Femur (tissue), 1 donor: ENCODE measurements at regions not wholly inside any gene's neighbourhood (a gene's known extent, or its start where the extent isn't known, plus 50 kb on each side); places are given as distances from the start of the nearest gene placed in this dataset.

ENCODE experiments used
- DNase-seq: peaks from one replicate; pipeline ENCODE4 v3.0.0-alpha.2; 2017

DNA sequence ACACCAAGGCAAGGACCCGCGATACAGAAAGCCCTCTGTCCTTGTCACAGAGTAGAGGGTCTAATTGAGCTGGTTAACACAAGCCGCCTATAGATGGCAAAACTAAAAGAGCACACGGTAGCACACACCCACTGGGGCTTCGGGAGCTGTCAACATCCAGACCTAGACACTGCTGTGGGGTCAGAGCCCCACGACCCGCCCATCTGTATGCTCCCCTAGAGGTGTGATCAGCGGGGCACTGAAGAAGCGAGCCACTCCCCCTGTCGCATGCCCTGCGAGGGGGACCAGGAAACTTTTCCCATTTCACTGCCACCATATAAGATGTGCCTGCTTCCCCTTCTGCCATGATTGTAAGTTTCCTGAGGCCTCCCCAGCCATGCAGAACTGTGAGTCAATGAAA is 1255.8 kb upstream of the CDH8 start:
- DNase-seq = no peak

DNA sequence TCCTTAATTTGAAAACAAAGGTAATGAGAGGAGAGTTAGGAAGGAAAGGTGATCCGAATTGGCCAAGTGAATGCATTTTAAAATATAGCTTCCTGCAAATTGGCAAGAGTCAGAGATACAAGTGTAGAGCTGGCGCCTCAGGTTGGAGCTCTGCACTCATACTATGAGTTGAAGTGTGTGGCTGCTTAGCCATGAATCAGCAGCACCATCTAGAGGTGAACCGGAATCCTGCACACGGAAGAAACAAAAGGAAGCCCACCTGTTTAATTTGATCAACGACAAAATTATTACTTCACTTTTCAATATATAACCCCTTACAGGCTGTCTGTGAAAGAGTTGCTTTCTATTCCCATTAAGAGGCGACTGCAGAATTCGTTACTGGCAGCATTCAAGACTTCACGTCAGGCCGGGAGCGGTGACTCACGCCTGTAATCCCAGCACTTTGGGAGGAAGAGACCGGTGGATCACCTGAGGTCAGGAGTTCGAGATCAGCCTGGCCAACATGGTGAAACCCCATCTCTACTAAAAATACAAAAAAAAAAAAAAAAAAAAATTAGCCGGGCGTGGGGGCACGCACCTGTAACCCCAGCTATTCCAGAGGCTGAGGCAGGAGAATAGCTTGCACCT is 1253.7 kb upstream of the CDH8 start:
- DNase-seq = peak; percentile 54

DNA sequence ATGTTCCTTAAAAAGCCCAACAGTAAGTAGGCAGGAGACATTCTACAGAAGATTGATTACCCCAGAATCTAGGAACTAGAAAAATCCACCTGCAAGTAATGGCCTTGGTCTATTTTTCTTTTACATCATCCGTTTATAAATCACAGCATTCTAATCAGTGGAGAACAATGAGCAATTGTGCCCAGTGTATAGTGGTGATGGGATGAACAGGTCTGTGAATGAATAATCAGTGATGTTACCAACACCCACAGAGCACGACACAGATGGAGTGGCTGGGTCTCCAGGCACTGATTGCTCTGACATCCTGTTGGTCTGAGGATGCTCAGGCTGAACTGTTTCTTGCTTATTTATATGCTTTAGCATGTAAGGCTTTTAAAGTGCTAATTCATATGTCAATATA is 1251.2 kb upstream of the CDH8 start:
- DNase-seq = no peak

DNA sequence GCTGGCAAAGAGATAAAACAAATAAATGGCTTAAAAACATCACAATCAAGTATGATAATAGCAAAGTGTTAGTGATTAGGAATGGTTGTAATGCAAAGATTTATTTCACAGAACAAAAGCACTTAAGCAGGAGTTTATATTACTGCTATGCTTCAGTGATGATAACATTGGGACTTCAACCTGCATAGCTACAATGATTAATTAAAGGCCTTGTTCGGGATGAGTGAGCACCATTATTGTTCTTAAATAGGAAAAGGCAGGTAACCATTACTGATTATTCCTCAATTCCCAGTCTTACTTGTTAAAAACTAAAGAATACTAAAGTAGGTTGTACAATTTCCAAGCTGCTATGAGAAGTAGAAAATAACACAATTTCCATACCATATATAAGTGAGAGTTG is 1247.5 kb upstream of the CDH8 start:
- DNase-seq = no peak

DNA sequence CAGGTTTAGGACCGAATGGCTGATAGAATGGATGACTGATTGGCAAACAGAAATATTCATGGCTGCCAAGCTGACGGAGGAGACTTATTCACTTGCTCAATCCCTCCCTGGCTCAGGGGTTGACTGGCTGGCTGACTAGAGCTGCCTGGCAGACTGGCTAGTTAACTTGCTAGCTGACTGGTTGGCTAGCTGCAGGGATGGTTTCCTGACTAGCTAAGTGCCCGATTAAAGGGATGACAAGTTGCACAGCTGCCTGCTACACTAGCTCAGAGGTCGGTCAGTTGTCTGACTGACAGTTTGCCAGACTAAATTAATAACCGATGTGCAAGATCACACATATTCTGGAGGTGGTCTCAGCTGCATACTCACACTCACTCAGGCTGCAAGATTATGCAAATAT is 1208.4 kb upstream of the CDH8 start:
- no peak for DNase-seq

DNA sequence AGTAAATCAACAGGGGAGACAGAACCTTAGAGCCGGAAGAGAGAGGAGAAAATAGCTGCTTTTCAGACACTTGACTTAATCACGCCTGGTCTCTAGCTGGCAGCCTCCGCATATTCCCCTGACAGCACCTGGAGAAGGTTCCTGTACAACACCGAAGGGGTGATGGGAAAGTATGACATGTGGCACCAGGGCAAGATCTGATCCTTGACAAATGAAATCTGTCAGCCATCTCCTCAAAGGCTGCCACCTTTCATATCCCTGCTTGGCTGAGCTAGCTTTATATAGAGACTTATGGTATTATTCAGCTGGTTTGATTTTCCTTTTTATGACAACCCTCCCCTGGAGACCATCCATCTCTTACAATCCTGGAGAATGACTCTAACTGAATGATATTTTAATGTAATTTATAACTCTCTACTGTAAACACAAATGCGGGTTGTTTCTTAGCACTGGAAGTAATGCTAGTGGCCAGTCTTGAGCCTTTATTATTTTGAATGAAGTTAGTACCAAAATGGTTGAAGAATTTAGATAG is 1205.3 kb upstream of the CDH8 start:
- DNase-seq = no peak

DNA sequence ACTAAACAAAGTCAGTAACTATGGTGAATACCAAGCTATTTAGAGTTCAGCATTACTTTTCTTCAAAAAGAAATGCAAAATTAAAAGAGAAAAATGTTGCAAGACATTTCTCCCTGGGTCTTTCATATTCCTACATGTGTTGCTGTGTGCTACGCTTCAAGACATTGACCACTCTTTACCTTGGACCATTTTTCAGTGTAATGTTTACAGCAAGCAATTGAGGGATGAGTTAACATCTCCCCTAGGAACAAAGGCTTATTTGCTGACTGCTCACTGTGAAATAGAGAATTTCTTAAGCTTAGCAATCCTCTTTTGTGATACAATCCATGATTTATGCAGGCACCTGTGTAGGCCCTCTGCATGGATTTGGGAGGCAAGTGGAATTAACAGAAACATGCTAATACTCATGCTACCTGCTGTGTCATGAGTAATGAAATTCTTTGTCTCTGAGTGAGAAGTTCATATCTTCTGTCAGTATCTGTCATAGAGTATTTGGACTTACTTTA is 1202.9 kb upstream of the CDH8 start:
- no peak for DNase-seq

DNA sequence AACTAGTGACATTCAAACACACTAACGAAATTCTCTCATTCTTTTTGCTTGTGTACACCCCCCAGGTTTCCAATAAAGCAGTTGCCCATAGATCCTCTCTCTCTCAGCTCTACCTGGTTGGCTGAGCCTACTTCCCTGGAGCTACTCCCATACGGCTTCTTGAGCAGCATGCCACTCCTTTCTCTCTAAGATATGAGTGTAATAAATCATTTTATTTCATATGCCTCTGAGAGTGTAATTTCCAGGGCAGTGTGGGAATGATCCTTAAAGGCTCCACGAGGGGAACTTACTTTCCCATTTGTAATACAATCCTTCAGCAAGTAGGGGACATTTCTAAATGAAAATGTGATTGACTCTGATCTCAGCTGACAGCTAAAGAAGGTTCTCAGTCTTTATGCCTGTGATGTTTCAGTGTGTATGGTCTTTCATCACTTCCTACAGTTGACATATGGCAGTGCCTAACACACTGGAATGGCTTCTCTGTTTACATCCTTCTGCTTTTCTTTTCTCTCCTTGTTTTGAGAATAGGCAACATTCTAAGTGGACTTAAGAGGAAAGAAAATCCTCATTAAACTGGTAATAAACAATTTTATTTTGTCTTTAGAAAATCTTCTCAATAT is 1194.3 kb upstream of the CDH8 start:
- DNase-seq = no peak

DNA sequence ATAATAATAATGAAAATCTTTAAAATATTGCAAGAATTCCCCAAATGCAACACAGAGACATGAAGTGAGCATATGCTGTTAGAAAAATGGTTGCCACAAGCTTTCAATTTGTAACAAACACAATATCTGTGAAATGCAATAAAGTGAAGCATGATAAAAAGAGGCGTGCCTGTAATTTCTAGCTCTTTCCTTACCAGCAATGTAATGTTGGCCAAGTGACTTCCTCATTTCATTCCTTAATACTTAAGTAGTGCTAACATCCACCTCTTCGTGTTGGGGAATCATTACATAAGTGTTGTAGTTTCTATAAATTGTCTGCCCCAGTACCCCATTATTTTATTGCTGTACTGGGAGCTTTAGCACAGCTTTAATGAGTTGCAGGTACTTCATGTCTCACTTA is 1192.0 kb upstream of the CDH8 start:
- DNase-seq = no peak

DNA sequence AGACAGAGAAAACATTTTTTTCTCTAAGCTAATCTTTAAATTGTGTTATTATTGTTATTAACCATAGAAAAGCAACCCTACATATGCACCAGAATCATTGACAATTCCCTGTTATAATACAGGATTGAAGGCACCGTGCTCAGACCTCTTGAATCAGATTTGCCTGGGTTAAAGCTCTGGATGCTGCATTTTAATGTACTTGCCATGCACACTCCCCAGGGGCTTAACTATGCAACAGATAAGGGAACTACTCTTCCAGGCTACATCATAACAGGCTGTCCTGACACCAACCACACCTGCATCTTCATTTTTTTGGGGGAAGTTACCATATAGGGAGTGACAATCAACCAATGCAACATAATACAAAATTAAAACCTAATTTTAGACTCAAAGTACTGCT is 1187.6 kb upstream of the CDH8 start:
- no peak for DNase-seq

DNA sequence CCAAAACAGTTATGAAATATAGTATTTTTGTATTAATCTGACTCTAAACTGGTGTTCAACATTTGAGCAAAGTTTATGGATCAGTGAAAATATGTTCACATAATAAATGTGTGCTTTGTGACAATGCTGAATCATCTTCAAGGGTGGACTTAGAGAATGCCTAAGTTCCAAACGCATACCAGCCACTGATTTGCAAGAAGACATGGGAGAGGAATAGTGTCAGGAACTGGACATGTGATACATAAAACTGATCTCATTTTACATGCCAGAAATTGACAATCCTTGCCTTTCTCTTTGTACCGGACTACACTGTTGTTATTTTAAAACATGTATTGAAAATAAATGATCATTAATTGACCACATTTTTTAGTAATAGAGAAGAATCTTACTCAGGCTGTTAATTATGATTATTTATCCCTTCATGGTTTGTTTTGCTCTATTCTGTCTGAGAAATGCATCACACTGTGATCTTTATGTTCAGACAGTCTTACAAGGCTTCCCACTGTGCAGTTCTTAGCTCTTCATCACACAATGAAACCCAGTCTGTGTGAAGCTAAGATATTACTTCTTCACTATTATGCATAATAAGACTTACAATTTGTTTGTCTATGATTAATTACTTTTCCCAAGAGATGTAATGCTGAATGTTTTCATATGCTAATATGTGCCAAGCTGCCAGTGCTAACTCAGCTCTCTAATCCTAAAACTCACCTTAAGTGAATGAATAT is 1180.6 kb upstream of the CDH8 start:
- no peak for DNase-seq

DNA sequence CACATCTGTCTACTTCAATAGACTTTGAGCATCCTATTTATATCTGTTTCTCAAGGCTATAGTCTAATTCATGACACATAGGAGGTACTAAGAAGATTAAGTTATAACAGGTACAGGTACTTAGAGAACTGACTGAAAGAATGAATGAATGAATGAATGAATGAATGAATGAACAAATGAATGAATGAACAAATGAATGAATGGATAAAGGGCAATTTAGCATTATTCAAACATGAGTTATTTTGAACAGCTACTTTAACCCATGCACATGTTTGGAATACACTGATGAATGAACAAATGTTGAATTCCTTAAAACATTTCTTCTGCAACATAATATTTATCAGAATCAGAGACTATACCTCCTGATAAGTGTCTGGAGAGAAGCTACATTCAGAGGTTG is 1165.6 kb upstream of the CDH8 start:
- DNase-seq = no peak

DNA sequence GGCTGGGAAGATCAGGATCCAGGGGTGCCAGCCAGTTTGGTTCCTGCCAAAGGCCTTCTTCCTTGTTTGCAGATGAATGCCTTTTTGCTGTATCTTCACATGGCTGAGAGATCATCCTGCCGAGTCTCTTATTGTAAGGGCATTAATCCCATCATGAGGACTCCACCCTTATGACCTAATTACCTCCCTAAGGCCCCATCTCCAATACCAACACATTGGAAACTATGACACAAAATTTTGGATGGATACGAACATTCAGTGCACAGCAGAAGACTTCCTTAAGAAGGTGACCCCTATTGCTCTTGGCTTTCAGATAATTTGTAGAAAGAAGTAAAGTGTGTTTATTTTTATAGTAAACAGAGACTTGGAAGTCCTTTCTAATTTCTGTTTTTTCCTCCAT is 1164.7 kb upstream of the CDH8 start:
- DNase-seq = no peak

DNA sequence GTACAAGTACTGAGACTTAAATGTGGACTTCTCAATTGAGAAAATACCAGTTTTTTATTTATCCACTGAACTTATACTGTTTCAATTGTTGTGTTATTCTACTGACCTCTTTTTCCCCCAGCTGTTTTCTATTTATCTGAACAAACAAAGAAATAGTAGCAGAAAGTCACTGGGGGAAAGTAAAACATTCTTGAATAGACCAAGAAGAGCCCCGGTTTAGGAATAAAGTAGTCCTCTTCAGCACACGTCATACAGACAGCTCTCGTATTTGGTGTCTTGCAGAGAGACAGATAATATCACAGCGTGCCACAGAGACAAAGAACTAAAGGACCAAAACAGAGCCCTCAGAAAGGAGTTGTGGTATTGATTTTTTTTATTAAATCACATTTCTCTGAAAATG is 1159.1 kb upstream of the CDH8 start:
- no peak for DNase-seq

DNA sequence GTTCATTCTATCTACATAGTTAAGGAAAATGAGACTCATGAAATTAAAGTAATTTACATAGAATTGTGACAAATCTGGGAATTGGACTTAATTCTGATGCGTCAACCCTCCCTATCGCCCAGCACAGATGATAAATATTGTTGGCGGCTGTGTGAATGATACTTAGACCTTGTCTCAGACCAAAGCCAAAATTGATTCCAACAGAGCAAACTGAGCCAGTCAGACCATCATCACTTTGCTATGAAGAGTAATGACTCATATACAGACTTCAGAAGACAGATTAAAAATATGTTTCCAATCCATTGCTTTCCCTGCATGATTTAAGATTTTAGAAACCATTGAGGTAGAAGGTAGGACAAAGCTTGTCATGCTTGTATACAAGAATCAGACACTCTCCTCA is 1156.7 kb upstream of the CDH8 start:
- DNase-seq = peak; percentile 17

DNA sequence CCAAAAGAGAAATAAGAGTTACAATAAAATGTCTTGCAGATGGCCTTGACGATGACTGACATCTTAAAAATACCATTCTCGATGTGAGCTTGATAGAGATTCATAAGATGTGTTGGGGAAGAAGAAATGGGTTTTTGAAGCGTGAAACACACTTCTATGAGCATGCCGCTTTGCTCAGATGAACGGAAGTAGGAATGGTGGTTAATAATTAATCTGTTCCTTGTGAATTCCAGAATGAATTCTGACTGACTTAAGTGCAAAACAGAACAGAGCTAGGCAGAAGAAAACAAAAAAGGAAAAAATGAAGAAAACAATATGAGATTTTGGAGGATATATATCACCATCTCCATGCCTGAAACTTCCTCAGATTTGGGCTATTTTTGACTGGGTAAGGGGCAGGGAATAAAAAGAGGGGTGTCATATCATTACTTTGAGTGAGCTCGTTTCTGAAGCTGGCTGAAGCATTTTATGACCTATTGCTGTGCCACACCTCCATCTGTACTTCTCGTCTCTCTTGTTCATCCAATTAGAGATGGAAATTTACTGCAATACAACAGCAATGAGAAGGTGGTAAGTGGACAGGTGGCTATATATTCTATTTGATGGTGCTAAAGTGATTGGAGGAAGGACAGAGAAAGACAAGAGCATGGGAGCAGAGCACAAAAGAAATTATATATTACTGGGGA is 1152.0 kb upstream of the CDH8 start:
- DNase-seq = no peak

DNA sequence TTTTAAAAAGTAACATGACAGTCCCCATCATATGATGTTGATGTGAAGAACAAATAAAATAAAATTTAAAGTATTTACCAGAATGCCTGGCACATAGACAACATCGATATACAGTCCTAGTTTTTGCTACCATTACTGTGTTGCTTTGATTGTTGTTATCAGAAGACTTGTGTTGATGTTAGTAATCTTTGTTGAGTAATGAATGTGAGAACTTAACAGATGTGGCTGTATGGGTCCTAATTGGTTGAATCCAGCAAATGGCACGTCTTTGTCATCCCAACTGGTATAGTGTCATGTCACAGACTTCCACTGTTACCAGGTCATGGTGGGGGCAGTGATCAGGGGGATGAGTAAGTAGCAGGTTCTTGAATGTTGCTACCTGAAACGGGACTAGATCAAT is 1151.4 kb upstream of the CDH8 start:
- no peak for DNase-seq

DNA sequence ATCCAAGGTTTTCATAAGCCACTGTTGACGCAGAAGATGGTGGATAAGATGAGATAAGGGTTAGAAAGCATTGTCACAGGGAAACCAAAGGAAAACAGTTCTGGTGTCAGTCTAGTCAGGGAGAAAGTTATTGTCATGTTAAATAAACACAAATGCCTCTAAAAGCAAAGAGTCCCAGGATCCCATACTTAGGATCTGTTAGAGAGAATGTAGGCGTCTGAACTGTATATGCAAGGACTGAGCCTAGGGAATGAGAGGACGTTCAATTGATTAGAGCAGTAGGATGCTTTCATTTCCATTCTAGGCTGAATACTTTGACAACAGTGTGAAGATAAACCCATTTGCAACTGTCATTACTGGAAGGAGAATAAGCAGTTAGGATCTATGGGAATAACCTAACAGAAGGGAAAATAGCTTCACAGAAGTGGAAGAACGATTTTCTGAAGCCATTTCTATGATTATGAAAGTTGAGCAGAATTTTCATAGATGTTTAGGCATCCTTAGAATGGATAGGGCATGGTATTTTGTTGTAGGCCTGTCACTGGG is 1149.1 kb upstream of the CDH8 start:
- DNase-seq = no peak

DNA sequence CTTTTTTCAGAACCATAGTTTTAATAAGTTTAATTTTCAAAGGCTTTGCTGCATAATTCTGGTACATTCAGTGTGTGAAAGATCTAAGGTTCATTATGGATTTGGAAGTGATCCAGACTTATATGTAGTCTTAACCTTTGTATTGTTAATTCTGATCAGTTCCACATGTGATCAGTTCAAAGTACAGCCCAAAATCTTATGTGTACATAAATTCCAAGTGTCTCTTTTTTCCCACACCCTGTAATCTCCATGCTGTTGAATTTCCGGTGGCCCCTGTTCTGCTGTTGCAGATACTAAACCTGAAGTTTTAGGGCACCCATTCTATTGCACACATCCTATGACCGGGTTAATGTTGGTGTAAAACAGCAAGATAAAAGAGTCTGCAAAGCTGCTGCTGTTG is 1147.5 kb upstream of the CDH8 start:
- DNase-seq = no peak

DNA sequence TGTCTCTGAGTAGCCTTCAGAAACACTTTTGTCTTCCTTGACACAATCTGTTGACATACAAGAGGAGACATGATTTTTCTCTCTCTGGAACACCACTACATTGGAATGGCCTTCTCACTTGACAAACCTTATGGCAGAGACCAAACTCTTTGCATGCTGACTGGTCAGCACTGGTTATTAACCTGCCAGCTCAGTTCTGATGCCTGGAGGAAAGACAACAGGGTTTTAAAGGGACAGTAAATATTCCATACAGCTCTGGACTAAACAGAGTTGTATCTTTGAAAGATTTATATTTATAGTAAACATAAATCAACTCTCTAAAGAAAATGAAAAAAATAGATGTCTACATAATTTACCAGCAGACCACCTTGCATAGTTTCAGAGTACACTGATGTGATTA is 1139.1 kb upstream of the CDH8 start:
- no peak for DNase-seq

DNA sequence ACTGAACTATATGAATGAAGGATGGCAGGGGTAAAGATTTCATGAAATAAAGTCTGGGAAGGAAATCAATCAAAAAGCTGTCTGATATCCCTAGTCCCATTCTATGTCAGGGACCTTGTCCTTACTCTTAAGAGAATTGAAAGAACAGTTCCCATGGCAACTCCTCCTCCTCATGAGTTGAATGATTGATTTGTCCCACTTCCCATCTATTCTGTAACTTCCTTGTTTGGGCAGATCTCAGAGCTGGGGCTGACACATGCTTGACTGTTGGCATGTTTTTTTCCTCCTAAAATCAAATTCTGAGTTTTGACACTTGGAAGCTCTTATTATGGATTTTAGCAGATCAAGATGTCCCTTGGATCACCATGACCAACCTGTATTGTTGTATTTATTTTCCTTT is 1138.6 kb upstream of the CDH8 start:
- no peak for DNase-seq

DNA sequence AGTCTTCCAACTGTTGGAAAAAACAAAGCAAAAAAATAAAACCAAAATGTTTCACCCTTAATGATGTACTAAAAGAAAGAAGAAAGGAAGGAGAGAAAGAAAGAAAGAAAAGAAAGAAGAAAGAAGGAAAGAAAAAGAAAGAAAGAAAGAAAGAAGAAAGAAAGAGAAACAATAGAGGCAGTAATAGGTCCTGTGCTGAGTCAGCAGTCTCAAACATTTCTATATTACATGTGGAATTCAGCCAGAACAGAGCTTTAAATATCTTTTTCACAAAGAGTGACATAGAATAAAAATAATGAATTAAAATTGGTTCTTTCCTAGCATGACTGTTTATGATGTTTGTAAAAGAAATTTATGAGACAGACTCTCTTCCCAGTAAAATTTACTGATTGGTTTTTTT is 1135.3 kb upstream of the CDH8 start:
- no peak for DNase-seq

DNA sequence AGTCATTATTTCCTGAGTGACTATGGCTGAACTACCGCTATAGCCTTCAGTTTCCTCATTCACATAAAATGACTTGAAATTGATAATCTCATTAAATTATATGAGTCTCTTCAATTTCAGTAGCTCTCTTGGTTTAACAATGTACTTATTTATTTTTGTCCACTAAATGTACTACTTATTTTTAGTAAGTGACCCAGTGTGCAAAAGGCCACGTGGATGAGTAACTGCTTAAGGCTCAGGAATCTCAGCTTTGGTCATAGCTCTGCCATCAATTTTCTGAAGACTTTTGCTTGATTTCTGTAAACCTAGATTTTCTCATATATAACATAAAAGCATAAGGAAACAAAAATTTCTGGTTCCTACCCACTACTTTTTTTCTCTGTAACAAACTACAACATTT is 1132.9 kb upstream of the CDH8 start:
- no peak for DNase-seq
